ENCODE measurements at regions not wholly inside any gene's neighbourhood (a gene's known extent, or its start where the extent isn't known, plus 50 kb on each side); places are given as distances from the start of the nearest gene placed in this dataset.

DNA sequence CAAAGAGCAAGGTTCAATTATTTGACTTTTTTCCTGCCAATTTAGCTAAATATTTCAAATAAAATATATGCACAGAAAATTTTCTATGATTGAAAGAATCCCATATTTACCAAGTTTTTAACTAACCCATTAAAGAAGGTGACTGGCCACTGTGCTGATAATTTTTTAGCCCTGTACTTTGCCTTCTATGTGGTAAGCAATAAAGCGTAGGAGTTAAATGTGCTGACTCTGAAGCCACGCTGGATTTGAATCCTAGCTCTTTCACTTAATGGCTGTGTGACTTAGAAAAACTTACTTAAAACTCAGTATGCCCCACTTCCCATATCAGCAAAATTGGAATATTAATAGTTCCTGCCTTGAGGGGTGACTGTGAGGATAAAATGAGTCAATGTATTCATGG is 82.1 kb downstream of the NEUROD6 start:
- TF ChIP-seq, protein P1, sequence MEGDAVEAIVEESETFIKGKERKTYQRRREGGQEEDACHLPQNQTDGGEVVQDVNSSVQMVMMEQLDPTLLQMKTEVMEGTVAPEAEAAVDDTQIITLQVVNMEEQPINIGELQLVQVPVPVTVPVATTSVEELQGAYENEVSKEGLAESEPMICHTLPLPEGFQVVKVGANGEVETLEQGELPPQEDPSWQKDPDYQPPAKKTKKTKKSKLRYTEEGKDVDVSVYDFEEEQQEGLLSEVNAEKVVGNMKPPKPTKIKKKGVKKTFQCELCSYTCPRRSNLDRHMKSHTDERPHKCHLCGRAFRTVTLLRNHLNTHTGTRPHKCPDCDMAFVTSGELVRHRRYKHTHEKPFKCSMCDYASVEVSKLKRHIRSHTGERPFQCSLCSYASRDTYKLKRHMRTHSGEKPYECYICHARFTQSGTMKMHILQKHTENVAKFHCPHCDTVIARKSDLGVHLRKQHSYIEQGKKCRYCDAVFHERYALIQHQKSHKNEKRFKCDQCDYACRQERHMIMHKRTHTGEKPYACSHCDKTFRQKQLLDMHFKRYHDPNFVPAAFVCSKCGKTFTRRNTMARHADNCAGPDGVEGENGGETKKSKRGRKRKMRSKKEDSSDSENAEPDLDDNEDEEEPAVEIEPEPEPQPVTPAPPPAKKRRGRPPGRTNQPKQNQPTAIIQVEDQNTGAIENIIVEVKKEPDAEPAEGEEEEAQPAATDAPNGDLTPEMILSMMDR (IDR thresholded peaks at IDR 0.05; ENCODE audit: low read depth, low read length) = no peak
- H3K4me3 ChIP-seq (ENCODE audit: low read depth, low read length) = no peak overlapping the region
- in situ Hi-C loops (cut with HindIII; ENCODE audit: low sequenced_read_pairs) = no loop called here
- no peak for DNase-seq (ENCODE audit: low read depth, low spot score)

DNA sequence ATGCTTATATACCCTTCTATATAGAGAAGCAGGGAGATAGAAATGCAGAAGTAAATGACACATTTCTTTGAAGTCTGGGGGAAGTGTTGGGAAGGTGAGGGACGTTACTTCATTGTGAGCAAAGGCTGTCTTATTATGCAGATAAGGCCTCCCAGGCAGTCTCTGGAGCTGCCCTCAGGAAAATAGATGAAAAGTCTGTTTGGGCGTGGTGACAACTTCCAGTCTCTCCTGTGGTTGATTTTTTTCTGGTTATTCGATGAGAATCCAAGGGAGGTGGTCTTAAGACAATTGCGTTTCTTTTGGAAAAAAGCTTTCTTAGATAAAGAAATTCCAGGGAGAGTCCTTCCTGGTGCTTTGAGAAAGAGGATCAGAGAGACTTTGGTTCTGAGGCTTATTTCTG is 84.0 kb downstream of the NEUROD6 start:
- DNase-seq (ENCODE audit: low read depth, low spot score) = no peak
- in situ Hi-C loops (cut with HindIII; ENCODE audit: low sequenced_read_pairs) = no loop called here
- TF ChIP-seq, protein P1 (IDR thresholded peaks at IDR 0.05; ENCODE audit: low read depth, low read length) = no peak
- no peak overlapping the region for H3K4me3 ChIP-seq (ENCODE audit: low read depth, low read length)

DNA sequence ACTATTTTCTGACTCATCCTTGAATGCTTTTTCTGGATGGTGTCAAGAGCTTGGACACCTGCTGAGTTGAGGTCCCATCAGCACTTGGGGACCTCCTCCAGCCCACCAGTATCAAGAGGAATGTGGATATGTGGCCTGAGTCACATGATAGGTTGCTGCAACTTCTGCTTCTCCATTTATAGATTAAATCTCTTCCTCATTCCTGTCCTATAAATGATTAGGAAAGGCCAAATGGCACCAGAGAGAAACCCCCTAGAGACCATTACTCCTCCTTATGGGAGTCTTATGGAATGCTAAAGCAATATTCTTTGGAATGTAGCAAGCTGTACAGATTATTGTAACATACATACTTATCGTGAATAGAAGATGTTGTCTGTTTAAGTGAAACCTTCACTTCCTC is 85.6 kb downstream of the NEUROD6 start:
- no peak for DNase-seq (ENCODE audit: low read depth, low spot score)
- in situ Hi-C loops (cut with HindIII; ENCODE audit: low sequenced_read_pairs) = no loop called here
- H3K4me3 ChIP-seq (ENCODE audit: low read depth, low read length) = no peak overlapping the region
- TF ChIP-seq, protein P1 (IDR thresholded peaks at IDR 0.05; ENCODE audit: low read depth, low read length) = no peak

DNA sequence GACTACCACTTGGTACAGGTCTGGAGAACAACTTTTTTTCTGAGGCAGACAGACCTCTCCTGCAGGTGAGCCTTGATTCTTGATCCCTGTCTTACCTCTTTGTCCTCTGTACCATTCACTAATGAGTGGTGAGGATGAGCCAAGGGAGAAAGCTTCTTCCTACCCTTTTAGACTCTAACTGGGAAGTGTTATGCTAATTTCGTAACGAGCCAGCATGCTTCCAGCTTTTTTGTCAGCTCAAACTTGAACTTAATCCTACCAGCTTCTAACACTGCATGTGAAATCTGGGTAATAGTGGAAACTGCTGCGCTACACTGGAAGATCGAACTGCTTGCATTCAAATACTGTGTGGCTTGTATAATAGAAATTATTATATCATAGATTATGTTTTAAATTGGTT is 87.0 kb downstream of the NEUROD6 start:
- no peak for DNase-seq (ENCODE audit: low read depth, low spot score)
- TF ChIP-seq, protein P1 (IDR thresholded peaks at IDR 0.05; ENCODE audit: low read depth, low read length) = no peak
- in situ Hi-C loops (cut with HindIII; ENCODE audit: low sequenced_read_pairs) = no loop called here
- no peak overlapping the region for H3K4me3 ChIP-seq (ENCODE audit: low read depth, low read length)

DNA sequence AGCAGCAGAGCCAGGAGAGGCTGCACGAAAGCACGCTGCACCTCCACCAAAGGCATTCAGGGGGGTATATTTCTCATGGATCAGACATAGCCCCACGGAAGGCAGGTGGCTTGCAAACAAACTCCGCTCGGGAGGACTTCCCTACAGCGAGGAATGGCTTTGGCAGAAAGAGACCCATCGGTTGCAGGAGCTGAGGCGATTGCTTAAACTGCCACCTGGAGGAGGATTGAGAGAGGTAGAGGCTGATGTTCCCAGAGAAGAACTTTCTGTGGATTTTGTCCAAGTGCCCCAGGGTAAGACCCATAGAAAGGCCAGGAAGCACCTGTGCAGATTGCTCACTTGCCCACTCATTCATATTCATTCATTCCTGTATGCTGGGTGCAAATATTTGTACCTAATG is 89.1 kb downstream of the NEUROD6 start:
- in situ Hi-C loops (cut with HindIII; ENCODE audit: low sequenced_read_pairs) = no loop called here
- H3K4me3 ChIP-seq (ENCODE audit: low read depth, low read length) = no peak overlapping the region
- TF ChIP-seq, protein P1 (IDR thresholded peaks at IDR 0.05; ENCODE audit: low read depth, low read length) = no peak
- no peak for DNase-seq (ENCODE audit: low read depth, low spot score)

- DNase-seq (ENCODE audit: low read depth, low spot score) = no peak
- TF ChIP-seq, protein P1 (IDR thresholded peaks at IDR 0.05; ENCODE audit: low read depth, low read length) = no peak
- in situ Hi-C loops (cut with HindIII; ENCODE audit: low sequenced_read_pairs) = no loop called here
- H3K4me3 ChIP-seq (ENCODE audit: low read depth, low read length) = no peak overlapping the region
Observed at GRCh38 chr7:31249671-31250070, 90.9 kb downstream of the NEUROD6 start.

DNA sequence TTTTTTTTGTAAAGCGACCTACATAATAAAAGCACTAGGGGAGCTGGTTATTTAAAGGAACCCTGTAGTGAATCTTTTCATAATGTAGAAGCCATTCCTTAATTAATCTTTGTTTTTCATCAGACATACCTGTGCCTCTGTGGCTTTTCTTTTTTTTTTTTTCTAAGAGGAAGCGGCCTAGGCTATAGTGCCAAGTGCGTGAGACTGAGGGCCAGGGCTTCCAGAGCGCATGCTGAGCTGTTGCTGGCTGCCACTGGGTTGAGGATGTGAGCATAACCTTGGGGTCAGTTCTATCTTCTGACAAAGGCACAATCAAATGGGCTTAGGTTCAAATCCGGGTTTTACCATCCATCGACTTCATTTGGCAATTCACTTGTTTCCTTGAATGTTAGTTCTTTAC is 103.7 kb downstream of the NEUROD6 start:
- in situ Hi-C loops (cut with HindIII; ENCODE audit: low sequenced_read_pairs) = no loop called here
- TF ChIP-seq, protein P1 (IDR thresholded peaks at IDR 0.05; ENCODE audit: low read depth, low read length) = no peak
- DNase-seq (ENCODE audit: low read depth, low spot score) = no peak
- H3K4me3 ChIP-seq (ENCODE audit: low read depth, low read length) = no peak overlapping the region
